ENCODE measurements at regions not wholly inside any gene's neighbourhood (a gene's known extent, or its start where the extent isn't known, plus 50 kb on each side); places are given as distances from the start of the nearest gene placed in this dataset.

- DNase-seq (ENCODE audit: low read depth, low spot score) (no peak), FAIRE-seq (no peak), ATAC-seq (no peak)
- 24% methylated on average over 4 of the region's 4 CpGs for WGBS (ENCODE audit: insufficient coverage, insufficient replicate concordance, low lambda C conversion rate, missing lambda C conversion rate)
- Histone ChIP-seq H3K27me3 (replicated peaks in 1 of 2; ENCODE audit: control insufficient read depth in 2 of 2, insufficient read depth in 2 of 2, low read length in 1 of 2) (peaks cover 0 to 1% of the 10 kb centered on the region in 2 experiments; a peak in 3 of 4 replicates), H3K9ac (ENCODE audit: control insufficient read depth, insufficient read depth, low read length) (no peak overlapping the region), H3K27ac (ENCODE audit: control insufficient read depth, insufficient read depth) (no peak overlapping the region), H3K9me3 (replicated peaks; ENCODE audit: control insufficient read depth, insufficient read depth, low read length) (no peaks in the 10 kb centered on the region), H3K4me1 (ENCODE audit: control insufficient read depth, insufficient read depth, low read length) (no peaks in the 10 kb centered on the region), H3K4me3 (no peak overlapping the region), H3K79me2 (ENCODE audit: control insufficient read depth, insufficient read depth, low read length) (no peaks in the 10 kb centered on the region), H3K4me2 (ENCODE audit: control insufficient read depth, insufficient read depth) (no peak overlapping the region), H2AFZ (ENCODE audit: control insufficient read depth, low read depth, low read length) (no peak overlapping the region), H3K36me3 (ENCODE audit: control insufficient read depth in 2 of 2, insufficient read depth in 2 of 2, low read length in 1 of 2) (no peaks in the 10 kb centered on the region), H4K20me1 (ENCODE audit: control insufficient read depth, insufficient read depth) (no peaks in the 10 kb centered on the region)
- no TSS peak for BruUV-seq (replicated peaks)
- ChIA-PET SMC1A (ENCODE audit: uncharacterized antibody, unreplicated experiment) (no interaction called here), POLR2A (no interaction called here), CTCF (no interaction called here), RAD21 (ENCODE audit: unreplicated experiment) (no interaction called here)
- intact Hi-C loops (cut with micrococcal nuclease; ENCODE audit: unreplicated experiment) (no loop called here), in situ Hi-C loops (cut with MboI) (no loop called here)
- TF ChIP-seq, protein P1, sequence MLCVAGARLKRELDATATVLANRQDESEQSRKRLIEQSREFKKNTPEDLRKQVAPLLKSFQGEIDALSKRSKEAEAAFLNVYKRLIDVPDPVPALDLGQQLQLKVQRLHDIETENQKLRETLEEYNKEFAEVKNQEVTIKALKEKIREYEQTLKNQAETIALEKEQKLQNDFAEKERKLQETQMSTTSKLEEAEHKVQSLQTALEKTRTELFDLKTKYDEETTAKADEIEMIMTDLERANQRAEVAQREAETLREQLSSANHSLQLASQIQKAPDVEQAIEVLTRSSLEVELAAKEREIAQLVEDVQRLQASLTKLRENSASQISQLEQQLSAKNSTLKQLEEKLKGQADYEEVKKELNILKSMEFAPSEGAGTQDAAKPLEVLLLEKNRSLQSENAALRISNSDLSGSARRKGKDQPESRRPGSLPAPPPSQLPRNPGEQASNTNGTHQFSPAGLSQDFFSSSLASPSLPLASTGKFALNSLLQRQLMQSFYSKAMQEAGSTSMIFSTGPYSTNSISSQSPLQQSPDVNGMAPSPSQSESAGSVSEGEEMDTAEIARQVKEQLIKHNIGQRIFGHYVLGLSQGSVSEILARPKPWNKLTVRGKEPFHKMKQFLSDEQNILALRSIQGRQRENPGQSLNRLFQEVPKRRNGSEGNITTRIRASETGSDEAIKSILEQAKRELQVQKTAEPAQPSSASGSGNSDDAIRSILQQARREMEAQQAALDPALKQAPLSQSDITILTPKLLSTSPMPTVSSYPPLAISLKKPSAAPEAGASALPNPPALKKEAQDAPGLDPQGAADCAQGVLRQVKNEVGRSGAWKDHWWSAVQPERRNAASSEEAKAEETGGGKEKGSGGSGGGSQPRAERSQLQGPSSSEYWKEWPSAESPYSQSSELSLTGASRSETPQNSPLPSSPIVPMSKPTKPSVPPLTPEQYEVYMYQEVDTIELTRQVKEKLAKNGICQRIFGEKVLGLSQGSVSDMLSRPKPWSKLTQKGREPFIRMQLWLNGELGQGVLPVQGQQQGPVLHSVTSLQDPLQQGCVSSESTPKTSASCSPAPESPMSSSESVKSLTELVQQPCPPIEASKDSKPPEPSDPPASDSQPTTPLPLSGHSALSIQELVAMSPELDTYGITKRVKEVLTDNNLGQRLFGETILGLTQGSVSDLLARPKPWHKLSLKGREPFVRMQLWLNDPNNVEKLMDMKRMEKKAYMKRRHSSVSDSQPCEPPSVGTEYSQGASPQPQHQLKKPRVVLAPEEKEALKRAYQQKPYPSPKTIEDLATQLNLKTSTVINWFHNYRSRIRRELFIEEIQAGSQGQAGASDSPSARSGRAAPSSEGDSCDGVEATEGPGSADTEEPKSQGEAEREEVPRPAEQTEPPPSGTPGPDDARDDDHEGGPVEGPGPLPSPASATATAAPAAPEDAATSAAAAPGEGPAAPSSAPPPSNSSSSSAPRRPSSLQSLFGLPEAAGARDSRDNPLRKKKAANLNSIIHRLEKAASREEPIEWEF (IDR thresholded peaks at IDR 0.05; ENCODE audit: insufficient replicate concordance, low read depth, low read length) = no peak
- no peak for TF ChIP-seq USF2 (IDR thresholded peaks at IDR 0.05; ENCODE audit: borderline replicate concordance, low read depth, low read length)
- TF ChIP-seq YY1 (IDR thresholded peaks at IDR 0.05; ENCODE audit: low read depth, low read length) = no peak
- TF ChIP-seq ZNF592 (IDR thresholded peaks at IDR 0.05) = no peak
- TF ChIP-seq NR2C2 (IDR thresholded peaks at IDR 0.05; ENCODE audit: borderline replicate concordance, control insufficient read depth, insufficient read length, low read depth) = no peak
- no peak for TF ChIP-seq BRCA1 (IDR thresholded peaks at IDR 0.05; ENCODE audit: low read depth, low read length)
- no peak for TF ChIP-seq KAT2A (conservative IDR thresholded peaks at IDR 0.05; ENCODE audit: control insufficient read depth, low read depth, low read length)
- no peak for TF ChIP-seq MEF2B (IDR thresholded peaks at IDR 0.05; ENCODE audit: partially characterized antibody, poor library complexity, severe bottlenecking)
- no peak for TF ChIP-seq BCL11A (IDR thresholded peaks at IDR 0.05; ENCODE audit: low read depth, low read length)
- TF ChIP-seq CBX3 (IDR thresholded peaks at IDR 0.05; ENCODE audit: borderline replicate concordance, low read depth) = no peak
- no peak for TF ChIP-seq NFIC (IDR thresholded peaks at IDR 0.05; ENCODE audit: low read depth, low read length)
- no peak for TF ChIP-seq LARP7 (IDR thresholded peaks at IDR 0.05)
- no peak for TF ChIP-seq ASH2L (IDR thresholded peaks at IDR 0.05; ENCODE audit: borderline replicate concordance, low read depth)
- TF ChIP-seq MYB (IDR thresholded peaks at IDR 0.05; ENCODE audit: borderline replicate concordance, low read depth, low read length) = no peak
These were observed 53.0 kb upstream of the ASAP2 start for GRCh38 chr2:9153643-9153980.
